ENCODE measurements at regions not wholly inside any gene's neighbourhood (a gene's known extent, or its start where the extent isn't known, plus 50 kb on each side); places are given as distances from the start of the nearest gene placed in this dataset.

DNA sequence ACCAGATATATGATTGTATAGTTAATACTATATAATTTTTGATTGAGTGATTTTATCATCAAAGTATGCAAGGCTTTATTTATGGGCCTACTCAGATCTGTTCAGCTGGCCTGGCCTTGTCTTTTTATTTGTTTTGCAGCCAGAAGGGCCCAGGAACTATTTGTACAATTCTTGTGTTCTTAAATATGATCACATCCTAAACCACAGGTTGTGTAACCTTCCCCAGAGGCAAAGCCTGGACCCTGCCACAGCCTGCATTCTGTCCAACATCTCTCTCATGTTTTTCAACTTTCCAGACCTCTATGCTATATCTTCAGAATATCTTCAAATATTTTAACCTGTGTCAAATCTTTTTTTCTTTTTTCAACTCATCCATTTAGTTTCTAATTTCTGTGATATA is 410.4 kb upstream of the MON1B start:
- TF ChIP-seq SUZ12 (IDR thresholded peaks at IDR 0.05; ENCODE audit: extremely low read depth, insufficient read depth, insufficient read length) (no peak), YY1 (IDR thresholded peaks at IDR 0.05; ENCODE audit: insufficient read depth, insufficient read length) (no peak), ZNF274 (IDR thresholded peaks at IDR 0.05; ENCODE audit: low read depth, low read length) (no peak)

GRCh38 chr16:76784530-76784929 is 406.5 kb upstream of the MON1B start:
- H3K36me3 ChIP-seq (ENCODE audit: insufficient read depth, insufficient read length, low read length): no peaks in the 10 kb centered on the region
- DNase-seq (ENCODE audit: low read depth, low spot score): no peak
- no peak overlapping the region for H3K4me3 ChIP-seq (ENCODE audit: insufficient read length, low read depth)
- no peaks in the 10 kb centered on the region for H3K27me3 ChIP-seq (ENCODE audit: insufficient read depth, insufficient read length)
- H3K9me3 ChIP-seq (ENCODE audit: insufficient read depth, low read length): no peaks in the 10 kb centered on the region
- H3K4me1 ChIP-seq (ENCODE audit: insufficient read depth, insufficient read length): no peaks in the 10 kb centered on the region
- no peak overlapping the region for H3K9ac ChIP-seq (ENCODE audit: insufficient read length, low read depth)
- TF ChIP-seq YY1 (IDR thresholded peaks at IDR 0.05; ENCODE audit: insufficient read depth, insufficient read length) (no peak), ZNF274 (IDR thresholded peaks at IDR 0.05; ENCODE audit: low read depth, low read length) (no peak), SUZ12 (IDR thresholded peaks at IDR 0.05; ENCODE audit: extremely low read depth, insufficient read depth, insufficient read length) (no peak)

More for the DNA sequence above, 410.4 kb upstream of the MON1B start:
- no peaks in the 10 kb centered on the region for H3K36me3 ChIP-seq (ENCODE audit: insufficient read depth, insufficient read length, low read length)
- no peak for DNase-seq (ENCODE audit: low read depth, low spot score)
- no peak overlapping the region for H3K9ac ChIP-seq (ENCODE audit: insufficient read length, low read depth)
- no peak overlapping the region for H3K4me3 ChIP-seq (ENCODE audit: insufficient read length, low read depth)
- no peaks in the 10 kb centered on the region for H3K27me3 ChIP-seq (ENCODE audit: insufficient read depth, insufficient read length)
- H3K9me3 ChIP-seq (ENCODE audit: insufficient read depth, low read length): no peaks in the 10 kb centered on the region
- H3K4me1 ChIP-seq (ENCODE audit: insufficient read depth, insufficient read length): no peaks in the 10 kb centered on the region

DNA sequence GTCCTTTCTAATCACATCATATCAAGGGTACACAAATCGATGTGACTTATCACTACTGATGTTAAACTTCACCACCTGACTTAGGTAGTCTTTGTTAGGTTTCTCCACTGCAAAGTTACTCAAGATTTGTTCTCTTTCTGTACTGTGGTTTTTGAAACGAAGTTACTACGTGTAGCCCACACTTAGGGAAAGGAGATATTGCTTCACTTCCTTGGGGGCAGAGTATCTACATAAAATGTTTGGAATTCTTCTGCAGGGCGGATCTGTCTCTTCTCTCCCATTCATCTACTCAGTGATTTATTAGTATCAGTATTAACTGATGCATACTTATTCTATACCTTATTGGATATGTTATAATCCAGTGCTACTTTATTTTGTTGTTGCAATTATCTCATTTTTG is 403.6 kb upstream of the MON1B start:
- Histone ChIP-seq H3K9ac (ENCODE audit: insufficient read length, low read depth) (no peak overlapping the region), H3K27me3 (ENCODE audit: insufficient read depth, insufficient read length) (no peaks in the 10 kb centered on the region), H3K4me3 (ENCODE audit: insufficient read length, low read depth) (no peak overlapping the region), H3K9me3 (ENCODE audit: insufficient read depth, low read length) (no peaks in the 10 kb centered on the region), H3K36me3 (ENCODE audit: insufficient read depth, insufficient read length, low read length) (no peaks in the 10 kb centered on the region), H3K4me1 (ENCODE audit: insufficient read depth, insufficient read length) (no peaks in the 10 kb centered on the region)
- TF ChIP-seq SUZ12 (IDR thresholded peaks at IDR 0.05; ENCODE audit: extremely low read depth, insufficient read depth, insufficient read length) (no peak), YY1 (IDR thresholded peaks at IDR 0.05; ENCODE audit: insufficient read depth, insufficient read length) (no peak), ZNF274 (IDR thresholded peaks at IDR 0.05; ENCODE audit: low read depth, low read length) (no peak)
- no peak for DNase-seq (ENCODE audit: low read depth, low spot score)

DNA sequence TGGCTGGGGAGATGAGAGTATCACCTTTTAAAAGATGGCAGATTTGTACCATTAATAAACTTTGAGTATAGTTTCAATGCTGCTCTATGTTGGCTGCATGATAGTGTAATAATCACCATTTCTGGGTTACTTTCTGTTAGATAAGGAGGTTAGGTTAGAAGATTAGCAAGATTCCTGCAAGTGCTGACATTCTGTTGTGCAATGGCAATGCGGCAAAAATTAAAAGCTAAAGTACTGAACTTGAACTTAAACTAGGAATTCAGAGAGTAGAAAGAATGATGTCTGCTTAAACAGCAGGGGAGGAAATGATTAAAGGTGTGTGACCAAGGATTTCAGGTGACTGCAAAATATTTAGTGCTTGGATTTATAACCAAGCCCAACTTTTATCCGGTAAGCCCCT is 399.8 kb upstream of the MON1B start:
- no peaks in the 10 kb centered on the region for H3K27me3 ChIP-seq (ENCODE audit: insufficient read depth, insufficient read length)
- H3K4me1 ChIP-seq (ENCODE audit: insufficient read depth, insufficient read length): no peaks in the 10 kb centered on the region
- TF ChIP-seq YY1 (IDR thresholded peaks at IDR 0.05; ENCODE audit: insufficient read depth, insufficient read length) (no peak), SUZ12 (IDR thresholded peaks at IDR 0.05; ENCODE audit: extremely low read depth, insufficient read depth, insufficient read length) (no peak), ZNF274 (IDR thresholded peaks at IDR 0.05; ENCODE audit: low read depth, low read length) (no peak)
- H3K4me3 ChIP-seq (ENCODE audit: insufficient read length, low read depth): no peak overlapping the region
- H3K36me3 ChIP-seq (ENCODE audit: insufficient read depth, insufficient read length, low read length): no peaks in the 10 kb centered on the region
- H3K9ac ChIP-seq (ENCODE audit: insufficient read length, low read depth): no peak overlapping the region
- no peaks in the 10 kb centered on the region for H3K9me3 ChIP-seq (ENCODE audit: insufficient read depth, low read length)
- no peak for DNase-seq (ENCODE audit: low read depth, low spot score)

DNA sequence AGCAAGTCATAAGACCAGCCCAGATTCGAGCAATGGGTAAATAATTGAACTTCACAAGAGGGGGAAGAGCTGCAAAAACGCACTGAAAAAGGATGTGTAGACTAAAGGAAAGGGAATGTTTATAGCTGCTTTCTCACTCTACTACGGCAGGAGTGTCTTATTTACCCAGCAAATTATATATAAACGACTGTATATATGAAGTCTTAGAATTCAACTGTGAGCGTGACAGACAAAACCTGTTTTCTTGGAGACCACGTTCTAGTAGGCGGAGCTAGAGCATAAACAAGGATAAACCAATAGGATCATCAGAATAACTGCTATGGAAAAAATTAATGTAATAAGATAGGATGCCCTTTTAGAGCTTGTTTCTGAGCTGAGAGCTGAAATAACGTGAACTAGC is 394.6 kb upstream of the MON1B start:
- no peak overlapping the region for H3K9ac ChIP-seq (ENCODE audit: insufficient read length, low read depth)

DNA sequence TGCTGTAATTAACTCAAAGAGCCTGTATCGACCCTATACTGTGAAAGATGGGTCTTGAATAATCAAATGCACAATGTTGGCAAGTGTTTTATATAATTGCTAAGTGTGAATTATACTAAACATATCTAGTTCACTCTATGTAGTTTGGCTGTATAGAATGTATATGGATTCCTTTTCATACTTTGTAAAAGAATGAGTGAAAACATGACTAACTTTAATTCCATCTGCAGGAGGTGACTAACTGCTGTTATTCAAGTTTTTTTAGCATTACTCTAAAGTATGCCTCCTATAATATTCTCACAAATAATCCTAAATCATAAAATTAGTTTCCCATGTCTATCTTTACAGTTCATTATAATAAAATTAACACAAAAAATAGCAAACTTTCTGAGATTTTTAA is 394.0 kb upstream of the MON1B start:
- H3K4me3 ChIP-seq (ENCODE audit: insufficient read length, low read depth): no peak overlapping the region
- TF ChIP-seq ZNF274 (IDR thresholded peaks at IDR 0.05; ENCODE audit: low read depth, low read length): no peak
- no peak for TF ChIP-seq SUZ12 (IDR thresholded peaks at IDR 0.05; ENCODE audit: extremely low read depth, insufficient read depth, insufficient read length)
- no peak for TF ChIP-seq YY1 (IDR thresholded peaks at IDR 0.05; ENCODE audit: insufficient read depth, insufficient read length)
- no peaks in the 10 kb centered on the region for H3K36me3 ChIP-seq (ENCODE audit: insufficient read depth, insufficient read length, low read length)
- no peaks in the 10 kb centered on the region for H3K4me1 ChIP-seq (ENCODE audit: insufficient read depth, insufficient read length)
- no peaks in the 10 kb centered on the region for H3K9me3 ChIP-seq (ENCODE audit: insufficient read depth, low read length)
- no peak for DNase-seq (ENCODE audit: low read depth, low spot score)
- H3K9ac ChIP-seq (ENCODE audit: insufficient read length, low read depth): no peak overlapping the region
- H3K27me3 ChIP-seq (ENCODE audit: insufficient read depth, insufficient read length): no peaks in the 10 kb centered on the region

More for the DNA sequence above, 394.6 kb upstream of the MON1B start:
- H3K9me3 ChIP-seq (ENCODE audit: insufficient read depth, low read length): no peaks in the 10 kb centered on the region
- H3K4me1 ChIP-seq (ENCODE audit: insufficient read depth, insufficient read length): no peaks in the 10 kb centered on the region
- H3K4me3 ChIP-seq (ENCODE audit: insufficient read length, low read depth): no peak overlapping the region
- H3K27me3 ChIP-seq (ENCODE audit: insufficient read depth, insufficient read length): no peaks in the 10 kb centered on the region
- no peak for TF ChIP-seq YY1 (IDR thresholded peaks at IDR 0.05; ENCODE audit: insufficient read depth, insufficient read length)
- TF ChIP-seq ZNF274 (IDR thresholded peaks at IDR 0.05; ENCODE audit: low read depth, low read length): no peak
- TF ChIP-seq SUZ12 (IDR thresholded peaks at IDR 0.05; ENCODE audit: extremely low read depth, insufficient read depth, insufficient read length): no peak
- no peak for DNase-seq (ENCODE audit: low read depth, low spot score)
- H3K36me3 ChIP-seq (ENCODE audit: insufficient read depth, insufficient read length, low read length): no peaks in the 10 kb centered on the region

DNA sequence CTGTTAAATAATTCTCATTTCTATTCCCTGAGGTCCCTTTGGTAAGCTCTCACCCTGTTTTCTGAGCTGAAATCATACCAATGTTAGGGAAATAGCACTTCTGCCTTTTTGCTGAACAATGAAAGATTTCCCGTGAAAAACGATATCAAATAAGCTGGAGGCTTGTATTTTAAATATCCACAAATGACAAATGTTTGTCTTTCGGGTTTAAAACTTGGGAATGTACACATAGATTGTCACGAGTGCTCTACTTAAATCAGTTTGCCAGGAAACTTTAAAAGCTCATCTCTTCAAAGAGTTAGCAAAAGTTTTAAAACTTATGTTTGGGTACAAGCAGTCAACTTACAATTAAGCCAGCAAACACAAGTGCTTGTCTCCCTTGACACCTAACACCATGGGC is 393.5 kb upstream of the MON1B start:
- no peaks in the 10 kb centered on the region for H3K27me3 ChIP-seq (ENCODE audit: insufficient read depth, insufficient read length)

More for the DNA sequence above, 393.5 kb upstream of the MON1B start:
- Histone ChIP-seq H3K9me3 (ENCODE audit: insufficient read depth, low read length) (no peaks in the 10 kb centered on the region), H3K4me1 (ENCODE audit: insufficient read depth, insufficient read length) (no peaks in the 10 kb centered on the region), H3K36me3 (ENCODE audit: insufficient read depth, insufficient read length, low read length) (no peaks in the 10 kb centered on the region), H3K9ac (ENCODE audit: insufficient read length, low read depth) (no peak overlapping the region), H3K4me3 (ENCODE audit: insufficient read length, low read depth) (no peak overlapping the region)
- TF ChIP-seq YY1 (IDR thresholded peaks at IDR 0.05; ENCODE audit: insufficient read depth, insufficient read length): no peak
- no peak for TF ChIP-seq ZNF274 (IDR thresholded peaks at IDR 0.05; ENCODE audit: low read depth, low read length)
- no peak for TF ChIP-seq SUZ12 (IDR thresholded peaks at IDR 0.05; ENCODE audit: extremely low read depth, insufficient read depth, insufficient read length)
- DNase-seq (ENCODE audit: low read depth, low spot score): no peak
